ENCODE measurements at regions not wholly inside any gene's neighbourhood (a gene's known extent, or its start where the extent isn't known, plus 50 kb on each side); places are given as distances from the start of the nearest gene placed in this dataset.

- TF ChIP-seq CTCF (IDR thresholded peaks at IDR 0.05) (no peak), POLR2A (IDR thresholded peaks at IDR 0.05) (no peak)
Measured at GRCh38 chr6:134619789-134620188, 301.9 kb upstream of the SGK1 start.

Measured in prostate gland (tissue), 2 donors.